Erythroblast (primary cell): ENCODE measurements at regions not wholly inside any gene's neighbourhood (a gene's known extent, or its start where the extent isn't known, plus 50 kb on each side); places are given as distances from the start of the nearest gene placed in this dataset.

Experiments used
- GATA1 ChIP-seq: IDR thresholded peaks from 2 replicates; pipeline ENCODE4 v1.6.1; 2011; ENCODE audit warnings: low read depth, mild to moderate bottlenecking, control low read depth, low read length, moderate library complexity
- POLR2A ChIP-seq: IDR thresholded peaks from 2 replicates; pipeline ENCODE4 v1.6.1; 2011; ENCODE audit warnings: mild to moderate bottlenecking, low read length

DNA sequence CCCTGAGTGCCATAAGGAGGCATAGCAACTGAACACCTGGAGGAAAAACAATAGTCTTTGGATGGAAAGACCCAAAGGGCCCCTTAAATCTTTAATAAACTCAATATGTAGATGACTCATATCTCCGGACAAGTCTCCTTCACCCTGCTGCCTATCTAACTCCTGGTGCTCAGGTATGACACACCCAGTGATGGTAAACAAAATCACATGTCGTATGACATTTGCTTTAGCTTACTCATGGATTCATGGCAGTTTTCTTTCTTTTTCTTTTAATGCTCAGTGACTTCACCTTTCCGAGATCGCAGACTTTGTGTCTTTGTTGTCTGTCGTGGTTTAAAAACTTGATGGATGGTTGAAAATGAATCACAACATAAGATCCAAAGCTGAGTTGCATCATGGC lies 208.5 kb upstream of the PROX1 start:
- TF ChIP-seq POLR2A (no peak), GATA1 (no peak)
